ENCODE measurements at regions not wholly inside any gene's neighbourhood (a gene's known extent, or its start where the extent isn't known, plus 50 kb on each side); places are given as distances from the start of the nearest gene placed in this dataset.

DNA sequence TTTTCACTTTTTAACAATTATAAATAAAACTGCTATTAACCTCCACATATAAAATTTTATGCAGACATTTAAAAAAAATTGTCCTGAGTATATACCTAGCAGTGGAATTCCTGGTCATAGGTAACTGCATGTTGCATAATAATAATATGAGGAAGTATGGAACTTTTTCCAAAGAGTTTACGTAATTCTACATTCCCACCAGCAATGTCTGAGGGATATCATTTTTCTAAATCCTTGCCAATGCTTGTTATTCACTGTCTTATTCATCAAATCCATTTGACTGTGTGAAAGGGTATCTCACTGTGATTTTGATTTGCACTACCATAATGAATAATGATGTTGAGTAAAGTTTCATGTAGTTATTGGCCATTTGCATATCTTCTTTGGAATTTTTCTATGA, 393.8 kb downstream of the LRFN5 start:
- TF ChIP-seq, protein P1, sequence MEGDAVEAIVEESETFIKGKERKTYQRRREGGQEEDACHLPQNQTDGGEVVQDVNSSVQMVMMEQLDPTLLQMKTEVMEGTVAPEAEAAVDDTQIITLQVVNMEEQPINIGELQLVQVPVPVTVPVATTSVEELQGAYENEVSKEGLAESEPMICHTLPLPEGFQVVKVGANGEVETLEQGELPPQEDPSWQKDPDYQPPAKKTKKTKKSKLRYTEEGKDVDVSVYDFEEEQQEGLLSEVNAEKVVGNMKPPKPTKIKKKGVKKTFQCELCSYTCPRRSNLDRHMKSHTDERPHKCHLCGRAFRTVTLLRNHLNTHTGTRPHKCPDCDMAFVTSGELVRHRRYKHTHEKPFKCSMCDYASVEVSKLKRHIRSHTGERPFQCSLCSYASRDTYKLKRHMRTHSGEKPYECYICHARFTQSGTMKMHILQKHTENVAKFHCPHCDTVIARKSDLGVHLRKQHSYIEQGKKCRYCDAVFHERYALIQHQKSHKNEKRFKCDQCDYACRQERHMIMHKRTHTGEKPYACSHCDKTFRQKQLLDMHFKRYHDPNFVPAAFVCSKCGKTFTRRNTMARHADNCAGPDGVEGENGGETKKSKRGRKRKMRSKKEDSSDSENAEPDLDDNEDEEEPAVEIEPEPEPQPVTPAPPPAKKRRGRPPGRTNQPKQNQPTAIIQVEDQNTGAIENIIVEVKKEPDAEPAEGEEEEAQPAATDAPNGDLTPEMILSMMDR (IDR thresholded peaks at IDR 0.05): no peak
- no peak for TF ChIP-seq POLR2A (IDR thresholded peaks at IDR 0.05)
